Aorta (tissue), 5 donors: ENCODE measurements at regions not wholly inside any gene's neighbourhood (a gene's known extent, or its start where the extent isn't known, plus 50 kb on each side); places are given as distances from the start of the nearest gene placed in this dataset.

ENCODE experiments used
- ATAC-seq: fragments of 200-7000 bp; cut with Tn5 transposase; one replicate; pipeline ENCODE4 v1.9.1; 2022; ENCODE audit warnings: moderate library complexity; ENCODE audit not compliant: low FRiP score
- DNase-seq, 2 donors: peaks; one replicate each; pipeline ENCODE4 v3.0.0-alpha.2; 2020
- H3K27ac ChIP-seq, 2 donors: one replicate each; pipeline ENCODE4 v1.5.1; 2013; ENCODE audit warnings: low read length in 2 of 2, mild to moderate bottlenecking in 2 of 2, moderate library complexity in 2 of 2, control low read depth in 1 of 2, inconsistent platforms in 1 of 2, low read depth in 1 of 2
- H3K27me3 ChIP-seq, 2 donors: one replicate each; pipeline ENCODE4 v1.6.1; 2013; ENCODE audit warnings: control low read depth in 1 of 2, low read length in 1 of 2, mild to moderate bottlenecking in 1 of 2, moderate library complexity in 1 of 2; ENCODE audit not compliant: insufficient read depth in 2 of 2, control insufficient read depth in 1 of 2
- H3K36me3 ChIP-seq, 2 donors: one replicate each; pipeline ENCODE4 v1.6.1; 2013; ENCODE audit warnings: control low read depth in 1 of 2, low read length in 1 of 2, mild to moderate bottlenecking in 1 of 2; ENCODE audit not compliant: insufficient read depth in 2 of 2, control insufficient read depth in 1 of 2
- H3K4me1 ChIP-seq, 2 donors: one replicate each; pipeline ENCODE4 v1.6.1; 2013; ENCODE audit warnings: low read length in 2 of 2, control low read depth in 1 of 2, mild to moderate bottlenecking in 1 of 2, moderate library complexity in 1 of 2; ENCODE audit not compliant: insufficient read depth in 2 of 2, control insufficient read depth in 1 of 2
- H3K4me3 ChIP-seq, 2 donors: one replicate each; pipeline ENCODE4 v1.5.1; 2013; ENCODE audit warnings: low read length in 2 of 2, control low read depth in 1 of 2, mild to moderate bottlenecking in 1 of 2
- H3K9me3 ChIP-seq: one replicate; pipeline ENCODE4 v1.6.1; 2013; ENCODE audit warnings: mild to moderate bottlenecking, low read length; ENCODE audit not compliant: control insufficient read depth
- WGBS, 2 donors: extraction: QIAGEN DNeasy Blood & Tissue Kit; methylation state at CpG; one replicate each; pipeline ENCODE4 v1.1.7; 2013; 5-methylcytosine and 5-hydroxymethylcytosine counted together
- intact Hi-C, 2 donors: fragments of 100-400 bp; cut with DNase I; formaldehyde crosslinking; loops; one replicate each; pipeline versions ENCODE4 v1.14.2 to v1.15.0; 2022
- donor health status: healthy with polysubstance abuse.
- donor health status: Bipolar disorder and iron deficiency.
- donor health status: DM: no; HTN: no; CAD: no.
- donor health status: DM: no; HTN: no; CAD: no.
- donor health status: DM: yes; HTN: yes; CAD: no.

DNA sequence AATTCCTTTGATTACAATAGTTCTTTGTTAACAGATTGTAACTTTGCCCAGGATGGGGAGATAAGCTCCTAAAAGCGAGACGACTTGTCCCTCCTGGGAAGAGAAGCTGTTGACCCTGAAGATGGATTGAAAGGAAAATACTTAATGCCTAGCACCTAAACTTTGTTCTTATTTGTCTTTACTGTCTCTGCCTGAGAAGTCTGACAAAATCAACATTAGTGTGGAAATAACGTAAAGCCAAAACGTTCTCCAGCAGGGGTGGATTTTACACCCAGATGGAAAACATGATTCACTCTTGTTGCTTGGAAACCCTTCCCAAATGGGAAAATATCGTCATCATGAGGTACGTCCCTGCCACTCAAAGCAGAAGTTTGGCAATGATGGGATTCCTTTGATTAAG, 450.1 kb downstream of the SLC4A3 start:
- intact Hi-C loops = loop anchor here in 1 of 2 donors (5.0 to 10.0 kb wide), 2 partner anchors 147 to 200 kb away; no protein-coding TSS in a partner anchor
- Histone ChIP-seq H3K9me3 (no peaks in the 10 kb centered on the region), H3K36me3 (no peaks in the 10 kb centered on the region), H3K27me3 (no peaks in the 10 kb centered on the region), H3K4me3 (no peak overlapping the region), H3K4me1 (peaks cover 0 to 5% of the 10 kb centered on the region in 2 donors), H3K27ac (peak overlapping the region; percentile 21 to 95)
- ATAC-seq (peak; percentile 83), DNase-seq (no peak)
- WGBS, 2 donors = 2 to 4% methylated on average over 6 of the region's 6 CpGs

- Histone ChIP-seq H3K4me3 (no peak overlapping the region), H3K4me1 (peaks cover 0 to 5% of the 10 kb centered on the region in 2 donors), H3K27me3 (no peaks in the 10 kb centered on the region), H3K27ac (peak overlapping the region; percentile 77 to 95), H3K9me3 (no peaks in the 10 kb centered on the region), H3K36me3 (no peaks in the 10 kb centered on the region)
- intact Hi-C loops = loop anchor here in 1 of 2 donors (5.0 to 10.0 kb wide), 2 partner anchors 146 to 199 kb away; no protein-coding TSS in a partner anchor
- peak; percentile 83 for ATAC-seq
- 0 to 5% methylated on average over 2 of the region's 2 CpGs for WGBS, 2 donors
- DNase-seq = peak in 1 of 2 donors; percentile 59
These were observed 451.0 kb downstream of the SLC4A3 start for GRCh38 chr2:220078439-220078838.

DNA sequence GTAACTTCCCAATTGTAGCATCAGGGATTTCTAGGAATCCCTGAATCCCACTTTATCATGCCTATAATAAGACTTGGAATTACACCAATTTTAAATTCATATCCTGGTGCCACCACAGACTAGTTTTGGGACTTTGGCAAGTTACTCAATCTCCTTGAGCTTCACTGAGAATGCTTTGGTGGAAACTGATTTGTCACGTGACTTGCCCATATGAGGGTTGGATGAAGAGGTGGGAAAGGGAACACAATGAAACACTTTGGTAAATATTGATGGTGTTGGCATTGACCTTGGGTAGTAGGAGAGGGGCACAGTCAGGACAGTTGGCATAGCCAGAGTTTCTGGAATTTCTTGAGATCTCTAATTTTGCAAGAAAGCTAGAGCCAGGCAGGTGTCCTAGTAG, 452.2 kb downstream of the SLC4A3 start:
- no peaks in the 10 kb centered on the region for H3K27me3 ChIP-seq
- DNase-seq (no peak), ATAC-seq (no peak)
- intact Hi-C loops = loop anchor here in 1 of 2 donors (5.0 to 10.0 kb wide), 2 partner anchors 145 to 198 kb away; no protein-coding TSS in a partner anchor
- H3K9me3 ChIP-seq = no peaks in the 10 kb centered on the region
- 26 to 32% methylated on average over 1 of the region's 1 CpG for WGBS, 2 donors
- peaks cover 0 to 5% of the 10 kb centered on the region in 2 donors for H3K4me1 ChIP-seq
- no peak overlapping the region for H3K27ac ChIP-seq
- no peak overlapping the region for H3K4me3 ChIP-seq
- no peaks in the 10 kb centered on the region for H3K36me3 ChIP-seq

DNA sequence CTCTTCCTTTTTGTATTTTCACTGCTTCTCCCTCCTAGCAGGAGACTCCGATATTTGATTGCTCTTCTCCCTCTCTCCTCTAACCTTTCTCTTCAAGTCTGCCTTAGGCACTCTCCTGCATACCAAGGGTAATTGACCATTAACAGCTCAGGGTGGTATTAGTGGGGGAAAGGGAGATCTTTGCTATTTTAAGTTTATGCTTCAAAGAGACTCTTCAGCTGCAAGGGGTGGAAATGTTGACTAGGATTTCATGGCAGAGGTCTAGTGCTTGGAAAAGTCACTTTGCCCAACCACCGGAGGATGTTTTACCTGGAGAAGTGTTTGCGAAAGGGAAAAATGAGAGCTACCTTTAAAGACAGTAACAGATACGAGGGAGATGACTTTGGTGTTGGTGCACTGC, 453.7 kb downstream of the SLC4A3 start:
- ATAC-seq = no peak
- H3K4me1 ChIP-seq = peaks cover 0 to 5% of the 10 kb centered on the region in 2 donors
- WGBS, 2 donors = 92 to 94% methylated on average over 4 of the region's 4 CpGs
- no peak overlapping the region for H3K4me3 ChIP-seq
- no peaks in the 10 kb centered on the region for H3K27me3 ChIP-seq
- no peaks in the 10 kb centered on the region for H3K36me3 ChIP-seq
- intact Hi-C loops = no loop called here
- DNase-seq = no peak
- H3K9me3 ChIP-seq = no peaks in the 10 kb centered on the region
- no peak overlapping the region for H3K27ac ChIP-seq

DNA sequence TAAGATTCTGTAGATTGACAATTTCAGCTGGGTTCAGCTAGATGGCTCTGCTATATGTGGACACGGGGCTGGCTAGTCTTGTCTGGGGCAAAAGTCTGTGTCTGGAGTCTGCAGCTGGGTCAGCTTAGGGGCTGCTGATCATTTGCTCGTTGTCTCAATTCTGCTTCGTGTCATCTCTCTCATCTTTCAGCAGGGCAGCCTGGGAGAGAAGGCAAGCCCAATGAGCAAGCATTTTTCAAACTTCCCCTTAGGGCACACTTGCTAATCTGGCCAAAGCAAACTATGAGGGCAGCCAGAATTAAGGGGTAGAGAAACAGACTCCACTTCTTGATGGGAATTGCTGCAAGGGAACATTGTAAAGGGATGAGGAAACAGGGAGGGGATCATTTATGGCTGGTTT, 462.6 kb downstream of the SLC4A3 start:
- Histone ChIP-seq H3K27ac (no peak overlapping the region), H3K36me3 (no peaks in the 10 kb centered on the region), H3K4me1 (no peaks in the 10 kb centered on the region), H3K4me3 (no peak overlapping the region), H3K27me3 (no peaks in the 10 kb centered on the region), H3K9me3 (no peaks in the 10 kb centered on the region)
- 0 to 2% methylated on average over 3 of the region's 3 CpGs for WGBS, 2 donors
- DNase-seq = no peak
- ATAC-seq = peak; percentile 46
- intact Hi-C loops = no loop called here

- H3K4me1 ChIP-seq = no peaks in the 10 kb centered on the region
- intact Hi-C loops = no loop called here
- WGBS, 2 donors = 3 to 5% methylated on average over 2 of the region's 2 CpGs
- no peaks in the 10 kb centered on the region for H3K27me3 ChIP-seq
- H3K27ac ChIP-seq = no peak overlapping the region
- no peak overlapping the region for H3K4me3 ChIP-seq
- no peaks in the 10 kb centered on the region for H3K9me3 ChIP-seq
- no peaks in the 10 kb centered on the region for H3K36me3 ChIP-seq
- no peak for DNase-seq
- no peak for ATAC-seq
These were observed 469.0 kb downstream of the SLC4A3 start for GRCh38 chr2:220096406-220096805.

GRCh38 chr2:220101980-220102379, 474.6 kb downstream of the SLC4A3 start:
- 63 to 68% methylated on average over 6 of the region's 6 CpGs for WGBS, 2 donors
- H3K9me3 ChIP-seq = no peaks in the 10 kb centered on the region
- no peak for ATAC-seq
- H3K27ac ChIP-seq = no peak overlapping the region
- H3K27me3 ChIP-seq = no peaks in the 10 kb centered on the region
- intact Hi-C loops = no loop called here
- no peaks in the 10 kb centered on the region for H3K4me1 ChIP-seq
- no peak overlapping the region for H3K4me3 ChIP-seq
- H3K36me3 ChIP-seq = no peaks in the 10 kb centered on the region
- no peak for DNase-seq

- no peak for DNase-seq
- no peaks in the 10 kb centered on the region for H3K27me3 ChIP-seq
- no peaks in the 10 kb centered on the region for H3K36me3 ChIP-seq
- H3K4me3 ChIP-seq = no peak overlapping the region
- no peaks in the 10 kb centered on the region for H3K4me1 ChIP-seq
- no peak for ATAC-seq
- H3K9me3 ChIP-seq = no peaks in the 10 kb centered on the region
- H3K27ac ChIP-seq = no peak overlapping the region
- intact Hi-C loops = no loop called here
- 86% methylated on average over 2 of the region's 2 CpGs for WGBS, 2 donors
These were observed 476.2 kb downstream of the SLC4A3 start for GRCh38 chr2:220103596-220103995.

GRCh38 chr2:220104871-220105351, 477.5 kb downstream of the SLC4A3 start:
- H3K9me3 ChIP-seq = no peaks in the 10 kb centered on the region
- H3K36me3 ChIP-seq = no peaks in the 10 kb centered on the region
- no peak overlapping the region for H3K27ac ChIP-seq
- H3K4me1 ChIP-seq = no peaks in the 10 kb centered on the region
- DNase-seq = peak in 1 of 2 donors; percentile 53
- intact Hi-C loops = no loop called here
- no peaks in the 10 kb centered on the region for H3K27me3 ChIP-seq
- H3K4me3 ChIP-seq = no peak overlapping the region
- ATAC-seq = peak; percentile 58
- WGBS, 2 donors = 25% methylated on average over 7 of the region's 7 CpGs
